ENCODE measurements at regions not wholly inside any gene's neighbourhood (a gene's known extent, or its start where the extent isn't known, plus 50 kb on each side); places are given as distances from the start of the nearest gene placed in this dataset.

- Mint-ChIP-seq H3K36me3 (no peaks in the 10 kb centered on the region), H3K9me3 (peaks cover 0 to 7% (median 3%) of the 10 kb centered on the region in 8 donors), H3K27me3 (no peaks in the 10 kb centered on the region), H3K27ac (no peak overlapping the region), H3K4me3 (no peak overlapping the region), H3K4me1 (no peaks in the 10 kb centered on the region)
- no peak overlapping the region for H3K27ac ChIP-seq (ENCODE audit: low read depth, low read length)
- H3K36me3 ChIP-seq (ENCODE audit: insufficient read depth, low read length) = no peaks in the 10 kb centered on the region
- DNase-seq = no peak
- POLR2A ChIA-PET (ENCODE audit: partially characterized antibody) = no interaction called here
- no peaks in the 10 kb centered on the region for H3K9me3 ChIP-seq (ENCODE audit: control insufficient read depth in 1 of 2, low read length in 2 of 2)
- intact Hi-C loops (cut with micrococcal nuclease) = no loop called here
- no peaks in the 10 kb centered on the region for H3K27me3 ChIP-seq (ENCODE audit: insufficient read depth, low read length)
- CTCF ChIA-PET (ENCODE audit: partially characterized antibody) = no interaction called here
- H3K4me3 ChIP-seq (ENCODE audit: low read length in 2 of 2) = no peak overlapping the region
- no peaks in the 10 kb centered on the region for H3K4me1 ChIP-seq (ENCODE audit: insufficient read depth, low read length)
Observed at GRCh38 chrX:118182025-118182424, 65.4 kb upstream of the KLHL13 start.

- CTCF ChIA-PET (ENCODE audit: partially characterized antibody) = no interaction called here
- Mint-ChIP-seq H3K4me1 (no peaks in the 10 kb centered on the region), H3K27ac (no peak overlapping the region), H3K36me3 (no peaks in the 10 kb centered on the region), H3K4me3 (no peak overlapping the region), H3K9me3 (peaks cover 0 to 7% (median 3%) of the 10 kb centered on the region in 8 donors), H3K27me3 (no peaks in the 10 kb centered on the region)
- no peaks in the 10 kb centered on the region for H3K27me3 ChIP-seq (ENCODE audit: insufficient read depth, low read length)
- H3K4me3 ChIP-seq (ENCODE audit: low read length in 2 of 2) = no peak overlapping the region
- intact Hi-C loops (cut with micrococcal nuclease) = no loop called here
- H3K27ac ChIP-seq (ENCODE audit: low read depth, low read length) = no peak overlapping the region
- H3K4me1 ChIP-seq (ENCODE audit: insufficient read depth, low read length) = no peaks in the 10 kb centered on the region
- H3K9me3 ChIP-seq (ENCODE audit: control insufficient read depth in 1 of 2, low read length in 2 of 2) = no peaks in the 10 kb centered on the region
- POLR2A ChIA-PET (ENCODE audit: partially characterized antibody) = no interaction called here
- no peaks in the 10 kb centered on the region for H3K36me3 ChIP-seq (ENCODE audit: insufficient read depth, low read length)
- no peak for DNase-seq
Observed at GRCh38 chrX:118182681-118183080, 66.1 kb upstream of the KLHL13 start.

DNA sequence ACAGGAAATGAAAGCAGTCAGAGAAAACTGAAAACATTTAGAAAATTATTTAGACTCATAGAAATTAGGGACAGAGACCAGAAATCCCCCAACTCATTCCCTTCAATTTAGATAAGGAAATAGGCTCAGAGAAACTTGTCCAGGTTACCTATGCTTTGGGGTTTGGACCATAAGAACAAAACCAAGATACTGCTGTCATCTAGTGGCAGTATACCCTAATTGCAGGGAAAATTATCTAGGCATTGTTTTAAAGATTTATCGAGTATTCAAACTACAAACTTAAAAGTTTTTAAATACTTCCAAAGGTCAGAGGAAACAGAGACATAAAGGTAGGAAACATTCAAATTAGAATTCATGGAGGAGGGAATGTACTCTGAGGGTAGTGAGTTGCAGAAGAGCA is 67.0 kb upstream of the KLHL13 start:
- H3K27me3 Mint-ChIP-seq = no peaks in the 10 kb centered on the region
- no peaks in the 10 kb centered on the region for H3K4me1 Mint-ChIP-seq
- no peaks in the 10 kb centered on the region for H3K36me3 Mint-ChIP-seq
- H3K9me3 Mint-ChIP-seq = peaks cover 0 to 7% (median 3%) of the 10 kb centered on the region in 8 donors
- DNase-seq = no peak
- ChIA-PET POLR2A (ENCODE audit: partially characterized antibody) (no interaction called here), CTCF (ENCODE audit: partially characterized antibody) (no interaction called here)
- intact Hi-C loops (cut with micrococcal nuclease) = no loop called here
- no peaks in the 10 kb centered on the region for H3K36me3 ChIP-seq (ENCODE audit: insufficient read depth, low read length)
- no peak overlapping the region for H3K27ac Mint-ChIP-seq
- no peaks in the 10 kb centered on the region for H3K9me3 ChIP-seq (ENCODE audit: control insufficient read depth in 1 of 2, low read length in 2 of 2)
- H3K4me3 Mint-ChIP-seq = no peak overlapping the region
- no peak overlapping the region for H3K27ac ChIP-seq (ENCODE audit: low read depth, low read length)
- H3K4me3 ChIP-seq (ENCODE audit: low read length in 2 of 2) = no peak overlapping the region
- no peaks in the 10 kb centered on the region for H3K4me1 ChIP-seq (ENCODE audit: insufficient read depth, low read length)
- no peaks in the 10 kb centered on the region for H3K27me3 ChIP-seq (ENCODE audit: insufficient read depth, low read length)

GRCh38 chrX:118187100-118187499 is 70.5 kb upstream of the KLHL13 start:
- Mint-ChIP-seq H3K9me3 (peaks cover 0 to 7% (median 3%) of the 10 kb centered on the region in 8 donors), H3K27ac (no peak overlapping the region)

DNA sequence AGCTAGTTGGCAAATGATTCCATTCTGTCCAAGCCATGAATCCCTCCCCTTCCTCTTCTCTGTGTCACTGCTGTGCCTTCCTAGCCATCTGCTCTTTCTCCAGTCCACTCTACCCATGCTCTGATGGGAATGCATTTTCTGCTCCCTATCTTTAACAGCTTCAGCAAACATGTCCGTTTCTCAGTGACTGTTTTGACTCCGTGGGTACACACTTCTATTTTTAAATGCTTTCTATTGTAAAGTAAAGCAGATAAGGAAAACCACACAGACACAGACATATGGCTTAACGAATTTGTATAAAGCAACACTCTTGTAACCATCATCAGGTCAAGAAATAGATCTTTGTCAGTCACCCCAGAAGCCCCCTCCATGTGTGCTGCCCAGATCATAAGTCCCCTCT is 72.4 kb upstream of the KLHL13 start:
- Histone ChIP-seq H3K4me3 (ENCODE audit: low read length in 2 of 2) (no peak overlapping the region), H3K27me3 (ENCODE audit: insufficient read depth, low read length) (no peaks in the 10 kb centered on the region), H3K27ac (ENCODE audit: low read depth, low read length) (no peak overlapping the region), H3K4me1 (ENCODE audit: insufficient read depth, low read length) (no peaks in the 10 kb centered on the region), H3K36me3 (ENCODE audit: insufficient read depth, low read length) (no peaks in the 10 kb centered on the region), H3K9me3 (ENCODE audit: control insufficient read depth in 1 of 2, low read length in 2 of 2) (no peaks in the 10 kb centered on the region)
- Mint-ChIP-seq H3K36me3 (no peaks in the 10 kb centered on the region), H3K9me3 (peaks cover 0 to 2% (median 0%) of the 10 kb centered on the region in 8 donors), H3K4me3 (no peak overlapping the region), H3K4me1 (no peaks in the 10 kb centered on the region), H3K27ac (no peak overlapping the region), H3K27me3 (peaks cover 0 to 2% of the 10 kb centered on the region in 2 donors)
- DNase-seq = no peak
- CTCF ChIA-PET (ENCODE audit: partially characterized antibody) = no interaction called here
- intact Hi-C loops (cut with micrococcal nuclease) = no loop called here
- POLR2A ChIA-PET (ENCODE audit: partially characterized antibody) = no interaction called here

More at GRCh38 chrX:118187100-118187499, 70.5 kb upstream of the KLHL13 start:
- intact Hi-C loops (cut with micrococcal nuclease) = no loop called here
- Histone ChIP-seq H3K36me3 (ENCODE audit: insufficient read depth, low read length) (no peaks in the 10 kb centered on the region), H3K9me3 (ENCODE audit: control insufficient read depth in 1 of 2, low read length in 2 of 2) (no peaks in the 10 kb centered on the region), H3K27me3 (ENCODE audit: insufficient read depth, low read length) (no peaks in the 10 kb centered on the region), H3K4me3 (ENCODE audit: low read length in 2 of 2) (no peak overlapping the region), H3K27ac (ENCODE audit: low read depth, low read length) (no peak overlapping the region), H3K4me1 (ENCODE audit: insufficient read depth, low read length) (no peaks in the 10 kb centered on the region)
- Mint-ChIP-seq H3K27me3 (peaks cover 0 to 2% of the 10 kb centered on the region in 2 donors), H3K4me3 (no peak overlapping the region), H3K4me1 (no peaks in the 10 kb centered on the region), H3K36me3 (no peaks in the 10 kb centered on the region)
- ChIA-PET CTCF (ENCODE audit: partially characterized antibody) (no interaction called here), POLR2A (ENCODE audit: partially characterized antibody) (no interaction called here)
- DNase-seq = no peak

DNA sequence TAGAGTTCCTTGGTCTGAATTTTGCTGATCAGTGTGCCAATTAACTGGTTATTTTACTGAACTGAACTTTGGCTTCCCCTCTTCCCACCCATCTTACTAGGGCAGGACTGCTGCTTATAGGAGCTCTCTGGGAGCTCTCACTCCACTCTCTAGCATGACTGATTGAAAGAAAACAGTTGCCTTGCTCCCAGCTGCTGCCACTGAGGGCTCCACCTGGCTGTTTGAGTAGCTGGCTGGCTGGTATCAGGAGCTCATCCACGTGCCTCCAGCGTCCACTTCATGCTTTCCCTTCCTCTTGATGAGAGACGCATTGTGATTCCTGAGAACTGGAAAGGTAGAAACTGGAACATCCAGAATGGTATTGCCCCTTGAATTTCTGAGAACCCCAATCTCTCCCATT is 73.0 kb upstream of the KLHL13 start:
- no peak overlapping the region for H3K4me3 ChIP-seq (ENCODE audit: low read length in 2 of 2)
- ChIA-PET POLR2A (ENCODE audit: partially characterized antibody) (no interaction called here), CTCF (ENCODE audit: partially characterized antibody) (no interaction called here)
- Mint-ChIP-seq H3K27me3 (peaks cover 0 to 2% of the 10 kb centered on the region in 2 donors), H3K36me3 (no peaks in the 10 kb centered on the region), H3K27ac (no peak overlapping the region), H3K4me1 (no peaks in the 10 kb centered on the region), H3K9me3 (no peaks in the 10 kb centered on the region), H3K4me3 (no peak overlapping the region)
- no peaks in the 10 kb centered on the region for H3K27me3 ChIP-seq (ENCODE audit: insufficient read depth, low read length)
- no peaks in the 10 kb centered on the region for H3K36me3 ChIP-seq (ENCODE audit: insufficient read depth, low read length)
- intact Hi-C loops (cut with micrococcal nuclease) = no loop called here
- H3K9me3 ChIP-seq (ENCODE audit: control insufficient read depth in 1 of 2, low read length in 2 of 2) = no peaks in the 10 kb centered on the region
- DNase-seq = no peak
- no peak overlapping the region for H3K27ac ChIP-seq (ENCODE audit: low read depth, low read length)
- no peaks in the 10 kb centered on the region for H3K4me1 ChIP-seq (ENCODE audit: insufficient read depth, low read length)

DNA sequence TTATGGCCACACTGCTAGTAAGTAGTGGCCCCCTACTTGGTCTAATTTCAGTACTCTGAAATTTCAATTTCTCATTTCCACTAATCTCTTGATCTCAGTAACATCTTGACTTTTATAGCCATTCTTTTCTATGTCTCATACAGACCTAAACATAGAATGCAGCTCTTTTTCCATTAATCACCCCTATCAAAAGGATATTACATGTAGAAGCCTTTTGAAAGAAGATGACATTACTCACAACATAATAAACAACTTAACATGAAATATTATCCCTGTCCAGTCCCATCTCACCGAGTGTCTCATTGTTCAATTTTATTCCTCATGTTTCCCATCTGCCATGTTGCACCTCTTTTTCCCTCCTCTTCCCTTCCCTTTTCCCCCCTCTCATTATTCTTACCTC is 81.1 kb upstream of the KLHL13 start:
- intact Hi-C loops (cut with micrococcal nuclease) = no loop called here
- Histone ChIP-seq H3K36me3 (ENCODE audit: insufficient read depth, low read length) (no peaks in the 10 kb centered on the region), H3K9me3 (ENCODE audit: control insufficient read depth in 1 of 2, low read length in 2 of 2) (no peaks in the 10 kb centered on the region), H3K4me1 (ENCODE audit: insufficient read depth, low read length) (no peaks in the 10 kb centered on the region), H3K4me3 (ENCODE audit: low read length in 2 of 2) (no peak overlapping the region), H3K27me3 (ENCODE audit: insufficient read depth, low read length) (no peaks in the 10 kb centered on the region), H3K27ac (ENCODE audit: low read depth, low read length) (no peak overlapping the region)
- Mint-ChIP-seq H3K4me3 (no peak overlapping the region), H3K9me3 (no peaks in the 10 kb centered on the region), H3K36me3 (no peaks in the 10 kb centered on the region), H3K27me3 (no peaks in the 10 kb centered on the region), H3K27ac (no peak overlapping the region), H3K4me1 (no peaks in the 10 kb centered on the region)
- POLR2A ChIA-PET (ENCODE audit: partially characterized antibody) = no interaction called here
- no peak for DNase-seq
- CTCF ChIA-PET (ENCODE audit: partially characterized antibody) = no interaction called here

- Histone ChIP-seq H3K4me3 (ENCODE audit: low read length in 2 of 2) (no peak overlapping the region), H3K36me3 (ENCODE audit: insufficient read depth, low read length) (no peaks in the 10 kb centered on the region), H3K27me3 (ENCODE audit: insufficient read depth, low read length) (no peaks in the 10 kb centered on the region), H3K4me1 (ENCODE audit: insufficient read depth, low read length) (no peaks in the 10 kb centered on the region), H3K27ac (ENCODE audit: low read depth, low read length) (no peak overlapping the region), H3K9me3 (ENCODE audit: control insufficient read depth in 1 of 2, low read length in 2 of 2) (no peaks in the 10 kb centered on the region)
- Mint-ChIP-seq H3K4me1 (no peaks in the 10 kb centered on the region), H3K36me3 (no peaks in the 10 kb centered on the region), H3K27ac (no peak overlapping the region), H3K27me3 (no peaks in the 10 kb centered on the region), H3K9me3 (no peaks in the 10 kb centered on the region), H3K4me3 (no peak overlapping the region)
- ChIA-PET POLR2A (ENCODE audit: partially characterized antibody) (no interaction called here), CTCF (ENCODE audit: partially characterized antibody) (no interaction called here)
- DNase-seq = no peak
- intact Hi-C loops (cut with micrococcal nuclease) = no loop called here
Observed at GRCh38 chrX:118198577-118198976, 82.0 kb upstream of the KLHL13 start.
